Neural progenitor cell (in vitro differentiated cells): ENCODE measurements at regions not wholly inside any gene's neighbourhood (a gene's known extent, or its start where the extent isn't known, plus 50 kb on each side); places are given as distances from the start of the nearest gene placed in this dataset.

Experiments used
- DNase-seq: peaks from one replicate; pipeline ENCODE4 v3.0.0-alpha.2; 2016; ENCODE audit warnings: low spot score
- H2AFZ ChIP-seq: fragments of 200-600 bp; sonication (generic); replicated peaks from 2 replicates; pipeline ENCODE4 v1.6.1; 2016; ENCODE audit warnings: antibody characterized with exemption
- H3F3A ChIP-seq: fragments of 200-600 bp; sonication (generic); 2 replicates; pipeline ENCODE4 v1.6.1; 2016; ENCODE audit warnings: antibody characterized with exemption, low read depth
- H3K27ac ChIP-seq: fragments of 200-600 bp; sonication (generic); 2 replicates; pipeline ENCODE4 v1.5.1; 2016; ENCODE audit warnings: mild to moderate bottlenecking
- H3K27me3 ChIP-seq: fragments of 200-600 bp; sonication (generic); 2 replicates; pipeline ENCODE4 v1.6.1; 2016; ENCODE audit warnings: mild to moderate bottlenecking, moderate library complexity
- H3K36me3 ChIP-seq: fragments of 200-600 bp; sonication (generic); 2 replicates; pipeline ENCODE4 v1.5.1; 2016
- H3K4me1 ChIP-seq: fragments of 200-600 bp; sonication (generic); 2 replicates; pipeline ENCODE4 v1.6.1; 2016; ENCODE audit warnings: mixed run types
- H3K4me2 ChIP-seq: fragments of 200-600 bp; sonication (generic); 2 replicates; pipeline ENCODE4 v1.6.1; 2016
- H3K4me3 ChIP-seq: fragments of 200-600 bp; sonication (generic); 2 replicates; pipeline ENCODE4 v1.5.1; 2016
- H3K79me2 ChIP-seq: fragments of 200-600 bp; sonication (generic); 2 replicates; pipeline ENCODE4 v1.6.1; 2016; ENCODE audit warnings: low read depth
- H3K9ac ChIP-seq: fragments of 200-600 bp; sonication (generic); 2 replicates; pipeline ENCODE4 v1.6.1; 2016
- H3K9me3 ChIP-seq: fragments of 200-600 bp; sonication (generic); 2 replicates; pipeline ENCODE4 v1.5.1; 2016; ENCODE audit warnings: low read depth
- H4K20me1 ChIP-seq: fragments of 200-600 bp; sonication (generic); 2 replicates; pipeline ENCODE4 v1.6.1; 2016; ENCODE audit warnings: low read depth
- H3K27ac Mint-ChIP-seq: 3 replicates; pipeline ENCODE4 v1.8.0; 2021; ENCODE audit warnings: mixed read lengths
- H3K27me3 Mint-ChIP-seq: 2 replicates; pipeline ENCODE4 v1.8.0; 2022; ENCODE audit warnings: low read depth, mild to moderate bottlenecking, inconsistent platforms, moderate library complexity, mixed read lengths; ENCODE audit not compliant: insufficient read depth
- H3K36me3 Mint-ChIP-seq: 3 replicates; pipeline ENCODE4 v1.8.0; 2021; ENCODE audit warnings: mixed read lengths
- H3K4me1 Mint-ChIP-seq: 3 replicates; pipeline ENCODE4 v1.8.0; 2021; ENCODE audit warnings: mixed read lengths
- H3K4me3 Mint-ChIP-seq: 3 replicates; pipeline ENCODE4 v1.8.0; 2021; ENCODE audit warnings: mild to moderate bottlenecking, moderate library complexity, mixed read lengths
- H3K9me3 Mint-ChIP-seq: 3 replicates; pipeline ENCODE4 v1.8.0; 2020; ENCODE audit warnings: mixed read lengths
- CTCF ChIP-seq: fragments of 200-600 bp; sonication (generic); IDR thresholded peaks from 2 replicates; pipeline ENCODE4 v1.5.1; 2017; ENCODE audit warnings: antibody characterized with exemption, mild to moderate bottlenecking
- EZH2 ChIP-seq: fragments of 200-600 bp; sonication (generic); IDR thresholded peaks from 2 replicates; pipeline ENCODE4 v1.6.1; 2017; ENCODE audit warnings: antibody characterized with exemption, mild to moderate bottlenecking, moderate library complexity
- EZH2phosphoT487 ChIP-seq: fragments of 200-600 bp; sonication (generic); IDR thresholded peaks from 2 replicates; pipeline ENCODE4 v1.6.1; 2017; ENCODE audit warnings: antibody characterized with exemption

- Mint-ChIP-seq H3K36me3 (no peaks in the 10 kb centered on the region), H3K27ac (no peak overlapping the region)
- no peaks in the 10 kb centered on the region for H3K36me3 ChIP-seq
These were observed 649.5 kb downstream of the XIRP2 start for GRCh38 chr2:167537743-167538142.

GRCh38 chr2:167534443-167534842 is 646.2 kb downstream of the XIRP2 start:
- H3K27ac Mint-ChIP-seq, result no peak overlapping the region
- Histone ChIP-seq H3K79me2 (no peaks in the 10 kb centered on the region), H3K4me2 (no peak overlapping the region), H4K20me1 (no peaks in the 10 kb centered on the region), H3F3A (no peaks in the 10 kb centered on the region), H3K4me1 (no peaks in the 10 kb centered on the region), H3K27ac (no peak overlapping the region), H2AFZ (no peak overlapping the region), H3K27me3 (no peaks in the 10 kb centered on the region), H3K9ac (no peak overlapping the region), H3K9me3 (no peaks in the 10 kb centered on the region), H3K36me3 (no peaks in the 10 kb centered on the region), H3K4me3 (no peak overlapping the region)
- H3K9me3 Mint-ChIP-seq, result peaks cover 4% of the 10 kb centered on the region
- no peaks in the 10 kb centered on the region for H3K36me3 Mint-ChIP-seq
- H3K4me3 Mint-ChIP-seq, result no peak overlapping the region
- no peaks in the 10 kb centered on the region for H3K27me3 Mint-ChIP-seq
- no peaks in the 10 kb centered on the region for H3K4me1 Mint-ChIP-seq
- TF ChIP-seq EZH2 (no peak), EZH2phosphoT487 (no peak), CTCF (no peak)
- DNase-seq, result no peak

More at GRCh38 chr2:167537743-167538142, 649.5 kb downstream of the XIRP2 start:
- Mint-ChIP-seq H3K9me3 (peaks cover 4% of the 10 kb centered on the region), H3K27me3 (no peaks in the 10 kb centered on the region), H3K4me1 (no peaks in the 10 kb centered on the region), H3K4me3 (no peak overlapping the region)
- Histone ChIP-seq H3K9me3 (no peaks in the 10 kb centered on the region), H3K9ac (no peak overlapping the region), H2AFZ (no peak overlapping the region), H3F3A (no peaks in the 10 kb centered on the region), H3K4me3 (no peak overlapping the region), H3K79me2 (no peaks in the 10 kb centered on the region), H4K20me1 (no peaks in the 10 kb centered on the region), H3K27me3 (no peaks in the 10 kb centered on the region), H3K27ac (no peak overlapping the region), H3K4me2 (no peak overlapping the region), H3K4me1 (no peaks in the 10 kb centered on the region)
- DNase-seq, result no peak
- TF ChIP-seq EZH2, result no peak
- TF ChIP-seq EZH2phosphoT487, result no peak

GRCh38 chr2:167524786-167525185 is 636.5 kb downstream of the XIRP2 start:
- Mint-ChIP-seq H3K27me3 (no peaks in the 10 kb centered on the region), H3K4me1 (no peaks in the 10 kb centered on the region)
- TF ChIP-seq EZH2phosphoT487, result no peak
- TF ChIP-seq EZH2, result no peak
- TF ChIP-seq CTCF, result no peak

GRCh38 chr2:167510071-167510759 is 621.9 kb downstream of the XIRP2 start:
- Mint-ChIP-seq H3K36me3 (no peaks in the 10 kb centered on the region), H3K4me1 (peaks cover 6% of the 10 kb centered on the region), H3K27ac (no peak overlapping the region), H3K27me3 (no peaks in the 10 kb centered on the region), H3K9me3 (no peaks in the 10 kb centered on the region), H3K4me3 (no peak overlapping the region)
- H3K4me2 ChIP-seq, result no peak overlapping the region
- no peak overlapping the region for H3K27ac ChIP-seq
- TF ChIP-seq EZH2phosphoT487 (no peak), EZH2 (no peak), CTCF (no peak)
- H4K20me1 ChIP-seq, result no peaks in the 10 kb centered on the region
- H2AFZ ChIP-seq, result no peak overlapping the region
- peaks cover 7% of the 10 kb centered on the region for H3K4me1 ChIP-seq
- H3K4me3 ChIP-seq, result no peak overlapping the region
- no peaks in the 10 kb centered on the region for H3F3A ChIP-seq
- H3K27me3 ChIP-seq, result no peaks in the 10 kb centered on the region
- H3K9me3 ChIP-seq, result no peaks in the 10 kb centered on the region
- H3K9ac ChIP-seq, result no peak overlapping the region
- no peaks in the 10 kb centered on the region for H3K79me2 ChIP-seq
- no peaks in the 10 kb centered on the region for H3K36me3 ChIP-seq
- no peak for DNase-seq

More at GRCh38 chr2:167524786-167525185, 636.5 kb downstream of the XIRP2 start:
- no peak overlapping the region for H3K4me3 ChIP-seq
- no peak overlapping the region for H3K4me2 ChIP-seq
- no peaks in the 10 kb centered on the region for H3K27me3 ChIP-seq
- no peak overlapping the region for H2AFZ ChIP-seq
- Mint-ChIP-seq H3K4me3 (no peak overlapping the region), H3K9me3 (no peaks in the 10 kb centered on the region), H3K36me3 (no peaks in the 10 kb centered on the region), H3K27ac (no peak overlapping the region)
- no peaks in the 10 kb centered on the region for H4K20me1 ChIP-seq
- no peak overlapping the region for H3K9ac ChIP-seq
- DNase-seq, result no peak
- no peaks in the 10 kb centered on the region for H3K36me3 ChIP-seq
- no peaks in the 10 kb centered on the region for H3K79me2 ChIP-seq
- no peaks in the 10 kb centered on the region for H3F3A ChIP-seq
- H3K27ac ChIP-seq, result no peak overlapping the region
- no peaks in the 10 kb centered on the region for H3K4me1 ChIP-seq
- H3K9me3 ChIP-seq, result no peaks in the 10 kb centered on the region
